HepG2 (cell line): ENCODE measurements at regions not wholly inside any gene's neighbourhood (a gene's known extent, or its start where the extent isn't known, plus 50 kb on each side); places are given as distances from the start of the nearest gene placed in this dataset.

Source experiments
- ATF2 ChIP-seq: sonication (generic); formaldehyde crosslinking; IDR thresholded peaks from 2 replicates; pipeline ENCODE4 v1.4.0; 2020; ENCODE audit warnings: missing genetic modification reagents
- EED ChIP-seq: sonication (generic); formaldehyde crosslinking; IDR thresholded peaks from 2 replicates; pipeline ENCODE4 v1.5.0; 2020; ENCODE audit warnings: mild to moderate bottlenecking, missing genetic modification reagents
- MAX ChIP-seq: IDR thresholded peaks from 2 replicates; pipeline ENCODE4 v1.6.1; 2012; ENCODE audit warnings: inconsistent platforms
- MIER3 ChIP-seq: IDR thresholded peaks from 2 replicates; pipeline ENCODE4 v1.6.1; 2016; ENCODE audit warnings: missing compliant biosample characterization, borderline replicate concordance
- NBN ChIP-seq: fragments of 450-650 bp; conservative IDR thresholded peaks from 2 replicates; pipeline ENCODE4 v1.6.1; 2017
- POLR2A ChIP-seq, 2 experiments: IDR thresholded peaks; 2 replicates each; pipeline ENCODE4 v1.6.1; 2011; ENCODE audit warnings: low read depth in 2 of 2, low read length in 2 of 2, mild to moderate bottlenecking in 1 of 2, moderate library complexity in 1 of 2; ENCODE audit not compliant: insufficient read depth in 1 of 2
- SIN3A ChIP-seq: IDR thresholded peaks from 2 replicates; pipeline ENCODE4 v1.6.1; 2011; ENCODE audit warnings: low read depth, mild to moderate bottlenecking, control low read depth, low read length, borderline replicate concordance
- ZBTB21 ChIP-seq: sonication (generic); formaldehyde crosslinking; IDR thresholded peaks from 2 replicates; pipeline ENCODE4 v1.4.0; 2020; ENCODE audit warnings: missing genetic modification reagents
- ZNF687 ChIP-seq: sonication (generic); formaldehyde crosslinking; IDR thresholded peaks from 2 replicates; pipeline ENCODE4 v1.5.1; 2020; ENCODE audit warnings: mild to moderate bottlenecking, missing genetic modification reagents, moderate library complexity

GRCh38 chr14:82362452-82362851 is 828.8 kb upstream of the SEL1L start:
- no peak for TF ChIP-seq MAX
- TF ChIP-seq MIER3 (CRISPR knock-in tag), result no peak
- no peak for TF ChIP-seq NBN
- no peak for TF ChIP-seq EED (CRISPR knock-in tag)
- no peak for TF ChIP-seq ZNF687 (CRISPR knock-in tag)
- TF ChIP-seq SIN3A, result no peak
- TF ChIP-seq POLR2A (IDR thresholded peaks at IDR 0.05; ENCODE audit: insufficient read depth in 1 of 2, low read depth in 2 of 2, low read length in 2 of 2), result no peak
- no peak for TF ChIP-seq ATF2 (CRISPR knock-in tag)
- TF ChIP-seq ZBTB21 (CRISPR knock-in tag), result no peak
